Dermis blood vessel endothelial cell (primary cell): ENCODE measurements at regions not wholly inside any gene's neighbourhood (a gene's known extent, or its start where the extent isn't known, plus 50 kb on each side); places are given as distances from the start of the nearest gene placed in this dataset.

ENCODE experiments used
- DNase-seq: peaks from one replicate; pipeline ENCODE4 v3.0.0; 2010

- DNase-seq: no peak
These were observed 191.9 kb upstream of the TSC22D2 start for GRCh38 chr3:150216041-150216811.

GRCh38 chr3:150215616-150216015, 192.5 kb upstream of the TSC22D2 start:
- DNase-seq: no peak

GRCh38 chr3:150213577-150213976, 194.5 kb upstream of the TSC22D2 start:
- no peak for DNase-seq

- no peak for DNase-seq
These were observed 197.5 kb upstream of the TSC22D2 start for GRCh38 chr3:150210461-150211110.

- no peak for DNase-seq
These were observed 204.8 kb upstream of the TSC22D2 start for GRCh38 chr3:150203273-150203672.

- no peak for DNase-seq
These were observed 205.4 kb upstream of the TSC22D2 start for GRCh38 chr3:150202711-150203110.

GRCh38 chr3:150194957-150195356, 213.1 kb upstream of the TSC22D2 start:
- DNase-seq: no peak

GRCh38 chr3:150194513-150194912, 213.6 kb upstream of the TSC22D2 start:
- DNase-seq: no peak

- no peak for DNase-seq
These were observed 213.9 kb upstream of the PFN2 start for GRCh38 chr3:150184426-150185071.

- DNase-seq: peak; percentile 79
These were observed 213.2 kb upstream of the PFN2 start for GRCh38 chr3:150183678-150184425.

- no peak for DNase-seq
These were observed 209.6 kb upstream of the PFN2 start for GRCh38 chr3:150180334-150180733.

GRCh38 chr3:150179330-150179729, 208.6 kb upstream of the PFN2 start:
- DNase-seq: no peak

- no peak for DNase-seq
These were observed 207.1 kb upstream of the PFN2 start for GRCh38 chr3:150177673-150178381.

GRCh38 chr3:150174179-150174578, 203.5 kb upstream of the PFN2 start:
- DNase-seq: no peak

GRCh38 chr3:150172356-150172755, 201.7 kb upstream of the PFN2 start:
- DNase-seq: no peak

GRCh38 chr3:150170852-150171520, 200.3 kb upstream of the PFN2 start:
- DNase-seq: no peak

GRCh38 chr3:150169330-150169940, 198.7 kb upstream of the PFN2 start:
- no peak for DNase-seq

GRCh38 chr3:150168698-150169097, 198.0 kb upstream of the PFN2 start:
- DNase-seq: no peak

GRCh38 chr3:150165396-150166094, 194.8 kb upstream of the PFN2 start:
- DNase-seq: no peak

GRCh38 chr3:150161011-150161410, 190.3 kb upstream of the PFN2 start:
- no peak for DNase-seq
